Keratinocyte (primary cell): ENCODE measurements at regions not wholly inside any gene's neighbourhood (a gene's known extent, or its start where the extent isn't known, plus 50 kb on each side); places are given as distances from the start of the nearest gene placed in this dataset.

Experiments
- EZH2 ChIP-seq: IDR thresholded peaks from one replicate; pipeline ENCODE4 v1.6.1; 2012; ENCODE audit warnings: inconsistent platforms, mild to moderate bottlenecking, low read length, moderate library complexity
- TF ChIP-seq, protein P1 (sequence below), 3 experiments: IDR thresholded peaks in 1 of 3; conservative IDR thresholded peaks in 1 of 3; optimal IDR thresholded peaks in 1 of 3; 2 replicates in 2 of 3; 3 replicates in 1 of 3; pipeline versions ENCODE3 to v1.5.1; 2011; ENCODE audit warnings: low read length in 3 of 3, mild to moderate bottlenecking in 3 of 3, moderate library complexity in 2 of 3, control low read depth in 1 of 3, inconsistent platforms in 1 of 3; ENCODE audit not compliant: insufficient read depth in 2 of 3; ENCODE audit errors: extremely low read depth in 1 of 3

DNA sequence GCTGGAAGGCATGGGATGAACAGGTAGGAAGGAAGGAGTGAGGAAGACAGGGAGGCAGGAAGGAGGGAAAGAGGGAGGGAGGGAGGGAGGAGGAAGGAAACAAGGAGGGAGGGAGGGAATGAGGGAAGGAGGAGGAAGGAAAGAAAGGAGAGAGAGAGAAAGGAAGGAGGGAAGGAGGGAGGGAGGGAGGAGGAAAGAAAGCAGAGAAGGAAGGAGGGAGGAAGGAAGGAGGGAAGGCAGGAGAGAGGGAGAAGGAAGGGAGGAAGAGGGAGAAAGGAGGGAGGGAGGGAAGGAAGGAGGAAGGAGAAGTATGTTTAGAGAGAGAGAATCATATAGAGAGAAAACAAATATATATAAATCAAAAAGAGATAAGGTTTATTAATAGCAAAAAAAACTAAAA, 175.9 kb upstream of the FOXN3 start:
- TF ChIP-seq, protein P1, sequence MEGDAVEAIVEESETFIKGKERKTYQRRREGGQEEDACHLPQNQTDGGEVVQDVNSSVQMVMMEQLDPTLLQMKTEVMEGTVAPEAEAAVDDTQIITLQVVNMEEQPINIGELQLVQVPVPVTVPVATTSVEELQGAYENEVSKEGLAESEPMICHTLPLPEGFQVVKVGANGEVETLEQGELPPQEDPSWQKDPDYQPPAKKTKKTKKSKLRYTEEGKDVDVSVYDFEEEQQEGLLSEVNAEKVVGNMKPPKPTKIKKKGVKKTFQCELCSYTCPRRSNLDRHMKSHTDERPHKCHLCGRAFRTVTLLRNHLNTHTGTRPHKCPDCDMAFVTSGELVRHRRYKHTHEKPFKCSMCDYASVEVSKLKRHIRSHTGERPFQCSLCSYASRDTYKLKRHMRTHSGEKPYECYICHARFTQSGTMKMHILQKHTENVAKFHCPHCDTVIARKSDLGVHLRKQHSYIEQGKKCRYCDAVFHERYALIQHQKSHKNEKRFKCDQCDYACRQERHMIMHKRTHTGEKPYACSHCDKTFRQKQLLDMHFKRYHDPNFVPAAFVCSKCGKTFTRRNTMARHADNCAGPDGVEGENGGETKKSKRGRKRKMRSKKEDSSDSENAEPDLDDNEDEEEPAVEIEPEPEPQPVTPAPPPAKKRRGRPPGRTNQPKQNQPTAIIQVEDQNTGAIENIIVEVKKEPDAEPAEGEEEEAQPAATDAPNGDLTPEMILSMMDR (optimal IDR thresholded peaks at IDR 0.05 in 1 of 3, IDR thresholded peaks at IDR 0.05 in 1 of 3, conservative IDR thresholded peaks at IDR 0.05 in 1 of 3; ENCODE audit: extremely low read depth in 1 of 3, insufficient read depth in 2 of 3, low read length in 3 of 3), result no peak
- TF ChIP-seq EZH2, result no peak
